Fibroblast of skin of scalp (primary cell): ENCODE measurements at regions not wholly inside any gene's neighbourhood (a gene's known extent, or its start where the extent isn't known, plus 50 kb on each side); places are given as distances from the start of the nearest gene placed in this dataset.

Experiments
- DNase-seq: peaks from one replicate; pipeline ENCODE4 v3.0.0-alpha.2; 2013

GRCh38 chr5:56291079-56291643 is 58.0 kb upstream of the ANKRD55 start:
- DNase-seq, result no peak

GRCh38 chr5:56290378-56291078 is 57.4 kb upstream of the ANKRD55 start:
- peak; percentile 19 for DNase-seq

DNA sequence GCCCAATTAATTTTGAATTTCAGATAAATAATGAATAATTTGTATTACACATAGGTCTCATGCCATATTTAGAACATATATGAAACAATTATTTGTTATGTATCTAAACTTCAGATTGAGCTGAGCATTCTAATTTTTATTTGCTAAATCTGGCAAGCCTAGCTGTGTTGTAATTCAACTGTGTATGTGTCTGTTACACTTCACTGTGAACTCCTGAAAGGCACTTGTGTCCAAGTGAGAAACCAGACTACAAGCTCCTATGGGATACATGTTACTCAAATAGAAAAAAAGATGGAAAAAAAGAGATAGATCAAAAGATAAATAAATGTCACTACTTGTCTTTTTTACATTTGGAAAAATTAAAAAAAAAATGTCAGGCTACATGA is 56.5 kb upstream of the ANKRD55 start:
- no peak for DNase-seq

DNA sequence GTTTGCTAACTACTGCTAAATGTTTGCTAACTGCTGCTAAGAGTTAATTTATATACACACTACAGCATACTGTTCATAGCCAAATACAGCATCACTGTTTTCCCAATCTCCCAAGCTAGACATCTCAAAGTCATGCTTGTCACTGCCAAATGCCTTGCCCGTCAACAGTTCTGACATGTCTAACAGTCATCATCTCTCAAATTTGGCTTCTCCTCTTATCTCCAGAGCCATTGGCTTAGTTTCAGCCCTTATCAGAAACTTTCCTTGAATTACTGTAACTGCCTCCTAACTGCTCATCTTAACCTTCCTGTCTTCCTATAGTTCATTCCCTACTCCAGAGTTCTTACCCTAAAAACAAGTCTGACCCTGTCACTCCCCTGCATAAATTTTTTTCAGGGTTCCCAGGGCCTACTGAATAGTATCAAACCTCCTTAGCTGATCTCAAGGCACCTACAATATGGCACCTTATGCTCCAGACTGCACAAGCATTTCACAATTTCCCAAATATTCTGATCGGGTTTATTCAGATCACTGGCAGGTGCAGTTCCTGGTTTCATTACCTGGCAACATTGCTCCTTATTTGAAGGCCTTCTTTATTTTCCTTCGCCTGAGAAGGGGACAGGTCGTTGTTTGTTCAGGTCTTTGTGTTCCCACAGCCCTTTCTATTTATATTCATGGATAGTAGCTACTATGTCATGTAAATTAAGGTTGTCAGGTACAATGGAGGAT is 55.9 kb upstream of the ANKRD55 start:
- DNase-seq, result no peak

- peak; percentile 63 for DNase-seq
Observed at GRCh38 chr5:56286015-56286884, 53.1 kb upstream of the ANKRD55 start.

DNA sequence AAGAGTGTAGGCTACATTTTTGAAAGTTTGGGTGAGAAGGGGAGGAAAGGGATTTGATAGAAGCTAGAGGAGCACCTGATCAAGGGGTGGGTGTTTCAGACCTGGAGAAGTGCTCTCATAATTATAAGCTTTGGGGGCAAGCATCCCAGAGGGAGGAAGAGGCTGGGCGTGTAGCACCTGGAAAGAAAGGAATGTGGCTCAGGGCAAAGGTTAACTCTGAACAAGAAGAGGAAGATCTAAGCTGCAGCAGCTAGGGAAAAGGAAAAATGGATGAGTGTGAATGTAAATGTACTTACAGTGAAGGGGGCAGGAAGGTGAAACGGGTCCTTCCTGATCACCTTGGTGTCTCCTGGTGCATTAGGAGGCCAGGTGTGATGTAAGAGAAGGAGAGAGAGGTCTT is 49.8 kb upstream of the ANKRD55 start:
- no peak for DNase-seq
